ENCODE measurements at regions not wholly inside any gene's neighbourhood (a gene's known extent, or its start where the extent isn't known, plus 50 kb on each side); places are given as distances from the start of the nearest gene placed in this dataset.
"Not testable (repeated sequence)": the region's sequence is repeated elsewhere in the genome, so short reads cannot be mapped to it uniquely, and the experiment has no call there.

- Histone ChIP-seq H3K27ac (no peak overlapping the region), H3K27me3 (ENCODE audit: insufficient read depth, low read depth, severe bottlenecking) (no peaks in the 10 kb centered on the region), H3K4me3 (ENCODE audit: low read depth, low read length) (no peak overlapping the region), H3K9me3 (ENCODE audit: severe bottlenecking) (no peaks in the 10 kb centered on the region), H3K36me3 (no peaks in the 10 kb centered on the region)
- no peak for DNase-seq
- no peak for TF ChIP-seq CTCF (IDR thresholded peaks at IDR 0.05; ENCODE audit: low read depth, low read length)
Measured at GRCh38 chr2:195570329-195570728, 86.7 kb upstream of the SLC39A10 start.

GRCh38 chr2:195569255-195569654 is 87.8 kb upstream of the SLC39A10 start:
- no peak for DNase-seq
- Histone ChIP-seq H3K36me3 (no peaks in the 10 kb centered on the region), H3K4me3 (ENCODE audit: low read depth, low read length) (no peak overlapping the region), H3K27ac (no peak overlapping the region), H3K27me3 (ENCODE audit: insufficient read depth, low read depth, severe bottlenecking) (no peaks in the 10 kb centered on the region), H3K9me3 (ENCODE audit: severe bottlenecking) (no peaks in the 10 kb centered on the region)
- TF ChIP-seq CTCF (IDR thresholded peaks at IDR 0.05; ENCODE audit: low read depth, low read length): no peak

GRCh38 chr2:195564625-195565135 is 92.3 kb upstream of the SLC39A10 start:
- not testable (repeated sequence) for H3K27ac ChIP-seq

GRCh38 chr2:195563857-195564512 is 93.0 kb upstream of the SLC39A10 start:
- no peak for DNase-seq
- Histone ChIP-seq H3K9me3 (ENCODE audit: severe bottlenecking) (no peaks in the 10 kb centered on the region), H3K36me3 (no peaks in the 10 kb centered on the region), H3K4me3 (ENCODE audit: low read depth, low read length) (no peak overlapping the region), H3K27me3 (ENCODE audit: insufficient read depth, low read depth, severe bottlenecking) (no peaks in the 10 kb centered on the region), H3K27ac (no peak overlapping the region)
- TF ChIP-seq CTCF (IDR thresholded peaks at IDR 0.05; ENCODE audit: low read depth, low read length): no peak

More at GRCh38 chr2:195564625-195565135, 92.3 kb upstream of the SLC39A10 start:
- H3K36me3 ChIP-seq; H3K9me3 ChIP-seq (ENCODE audit: severe bottlenecking); DNase-seq; H3K27me3 ChIP-seq (ENCODE audit: insufficient read depth, low read depth, severe bottlenecking); H3K4me3 ChIP-seq (ENCODE audit: low read depth, low read length): not testable (repeated sequence)

GRCh38 chr2:195562570-195563566 is 94.2 kb upstream of the SLC39A10 start:
- Histone ChIP-seq H3K4me3 (ENCODE audit: low read depth, low read length) (no peak overlapping the region), H3K9me3 (ENCODE audit: severe bottlenecking) (no peaks in the 10 kb centered on the region), H3K27me3 (ENCODE audit: insufficient read depth, low read depth, severe bottlenecking) (no peaks in the 10 kb centered on the region), H3K27ac (no peak overlapping the region), H3K36me3 (no peaks in the 10 kb centered on the region)
- no peak for TF ChIP-seq CTCF (IDR thresholded peaks at IDR 0.05; ENCODE audit: low read depth, low read length)
- no peak for DNase-seq

Data from WERI-Rb-1 (cell line).